ENCODE measurements at regions not wholly inside any gene's neighbourhood (a gene's known extent, or its start where the extent isn't known, plus 50 kb on each side); places are given as distances from the start of the nearest gene placed in this dataset.
"Not testable (repeated sequence)": the region's sequence is repeated elsewhere in the genome, so short reads cannot be mapped to it uniquely, and the experiment has no call there.

GRCh38 chr6:101089640-101090039 lies 208.5 kb upstream of the ASCC3 start:
- no peak for TF ChIP-seq CTCF (IDR thresholded peaks at IDR 0.05; ENCODE audit: partially characterized antibody, unreplicated experiment)
- no peak for DNase-seq
- Mint-ChIP-seq H3K36me3 (ENCODE audit: unreplicated experiment) (peaks cover 17% of the 10 kb centered on the region), H3K27ac (ENCODE audit: unreplicated experiment) (no peak overlapping the region), H3K27me3 (ENCODE audit: unreplicated experiment) (no peaks in the 10 kb centered on the region), H3K4me3 (ENCODE audit: unreplicated experiment) (no peak overlapping the region), H3K4me1 (ENCODE audit: low read depth, unreplicated experiment) (no peaks in the 10 kb centered on the region), H3K9me3 (ENCODE audit: unreplicated experiment) (peaks cover 4% of the 10 kb centered on the region)

- no peak for TF ChIP-seq CTCF (IDR thresholded peaks at IDR 0.05; ENCODE audit: partially characterized antibody, unreplicated experiment)
- peaks cover 4% of the 10 kb centered on the region for H3K9me3 Mint-ChIP-seq (ENCODE audit: unreplicated experiment)
- H3K4me3 Mint-ChIP-seq (ENCODE audit: unreplicated experiment), result no peak overlapping the region
- no peaks in the 10 kb centered on the region for H3K27me3 Mint-ChIP-seq (ENCODE audit: unreplicated experiment)
- no peaks in the 10 kb centered on the region for H3K4me1 Mint-ChIP-seq (ENCODE audit: low read depth, unreplicated experiment)
- DNase-seq, result no peak
- no peak overlapping the region for H3K27ac Mint-ChIP-seq (ENCODE audit: unreplicated experiment)
- H3K36me3 Mint-ChIP-seq (ENCODE audit: unreplicated experiment), result peaks cover 17% of the 10 kb centered on the region
Measured at GRCh38 chr6:101090281-101090680, 209.2 kb upstream of the ASCC3 start.

- not testable (repeated sequence) for H3K9me3 Mint-ChIP-seq (ENCODE audit: unreplicated experiment); DNase-seq; H3K36me3 Mint-ChIP-seq (ENCODE audit: unreplicated experiment); H3K4me3 Mint-ChIP-seq (ENCODE audit: unreplicated experiment); H3K4me1 Mint-ChIP-seq (ENCODE audit: low read depth, unreplicated experiment); H3K27ac Mint-ChIP-seq (ENCODE audit: unreplicated experiment); H3K27me3 Mint-ChIP-seq (ENCODE audit: unreplicated experiment)
Measured at GRCh38 chr6:101098605-101099004, 217.5 kb upstream of the ASCC3 start.

GRCh38 chr6:101102702-101103101 lies 221.6 kb upstream of the ASCC3 start:
- no peaks in the 10 kb centered on the region for H3K4me1 Mint-ChIP-seq (ENCODE audit: low read depth, unreplicated experiment)
- no peaks in the 10 kb centered on the region for H3K27me3 Mint-ChIP-seq (ENCODE audit: unreplicated experiment)
- DNase-seq, result no peak
- no peak overlapping the region for H3K27ac Mint-ChIP-seq (ENCODE audit: unreplicated experiment)
- no peak overlapping the region for H3K4me3 Mint-ChIP-seq (ENCODE audit: unreplicated experiment)
- no peaks in the 10 kb centered on the region for H3K36me3 Mint-ChIP-seq (ENCODE audit: unreplicated experiment)
- no peak for TF ChIP-seq CTCF (IDR thresholded peaks at IDR 0.05; ENCODE audit: partially characterized antibody, unreplicated experiment)
- H3K9me3 Mint-ChIP-seq (ENCODE audit: unreplicated experiment), result no peaks in the 10 kb centered on the region

- H3K36me3 Mint-ChIP-seq (ENCODE audit: unreplicated experiment), result no peaks in the 10 kb centered on the region
- H3K27ac Mint-ChIP-seq (ENCODE audit: unreplicated experiment), result no peak overlapping the region
Measured at GRCh38 chr6:101108286-101108685, 227.2 kb upstream of the ASCC3 start.

More at GRCh38 chr6:101108286-101108685, 227.2 kb upstream of the ASCC3 start:
- DNase-seq, result no peak
- H3K4me1 Mint-ChIP-seq (ENCODE audit: low read depth, unreplicated experiment), result no peaks in the 10 kb centered on the region
- H3K27me3 Mint-ChIP-seq (ENCODE audit: unreplicated experiment), result no peaks in the 10 kb centered on the region
- H3K9me3 Mint-ChIP-seq (ENCODE audit: unreplicated experiment), result no peaks in the 10 kb centered on the region
- no peak for TF ChIP-seq CTCF (IDR thresholded peaks at IDR 0.05; ENCODE audit: partially characterized antibody, unreplicated experiment)
- no peak overlapping the region for H3K4me3 Mint-ChIP-seq (ENCODE audit: unreplicated experiment)
